IMR-90 (cell line): ENCODE measurements at regions not wholly inside any gene's neighbourhood (a gene's known extent, or its start where the extent isn't known, plus 50 kb on each side); places are given as distances from the start of the nearest gene placed in this dataset.

Source experiments
- ATAC-seq: fragments of 200-7000 bp; cut with Tn5 transposase; 2 replicates; pipeline ENCODE4 v1.9.1; 2020; ENCODE audit warnings: low read depth, mild to moderate bottlenecking, moderate library complexity
- BruUV-seq: library from RNA; stranded (reverse); fragments of 400-500 nt; replicated peaks from 2 replicates; lab custom pipeline; 2021; lab: Mats Ljungman, UMichigan
- CTCF ChIA-PET: fragments of 300-600 bp; formaldehyde crosslinking; extraction: SDS; loops from one replicate; lab custom pipeline; 2021; ENCODE audit warnings: antibody characterized with exemption; lab: Yijun Ruan, JAX
- POLR2A ChIA-PET: fragments of 300-600 bp; sonication (Branson Sonifier 250); formaldehyde crosslinking; loops from one replicate; lab custom pipeline; 2022; ENCODE audit warnings: antibody characterized with exemption; ENCODE audit not compliant: unreplicated experiment; lab: Charles Lee
- DNase-seq: peaks from one replicate; pipeline ENCODE4 v3.0.0; 2013
- H2AFZ ChIP-seq: replicated peaks from 2 replicates; pipeline ENCODE3; 2013; ENCODE audit warnings: low read length, mild to moderate bottlenecking; ENCODE audit not compliant: poor library complexity
- H2AK5ac ChIP-seq: 2 replicates; pipeline ENCODE4 v1.6.1; 2013; ENCODE audit warnings: low read depth, low read length, inconsistent platforms
- H2AK9ac ChIP-seq: replicated peaks from 2 replicates; pipeline ENCODE3; 2013; ENCODE audit warnings: mild to moderate bottlenecking, low read depth, low read length, moderate library complexity; ENCODE audit not compliant: poor library complexity
- H2BK120ac ChIP-seq: 2 replicates; pipeline ENCODE4 v1.6.1; 2013; ENCODE audit warnings: low read depth, low read length, inconsistent platforms
- H2BK15ac ChIP-seq: 3 replicates; pipeline ENCODE4 v1.6.1; 2013; ENCODE audit warnings: low read depth, low read length, inconsistent platforms
- H2BK20ac ChIP-seq: 2 replicates; pipeline ENCODE4 v1.6.1; 2013; ENCODE audit warnings: low read depth, mild to moderate bottlenecking, inconsistent platforms, low read length, moderate library complexity
- H2BK5ac ChIP-seq: 2 replicates; pipeline ENCODE4 v1.6.1; 2013; ENCODE audit warnings: mild to moderate bottlenecking, low read depth, low read length, inconsistent platforms; ENCODE audit not compliant: poor library complexity, severe bottlenecking
- H3K14ac ChIP-seq: replicated peaks from 2 replicates; pipeline ENCODE4 v1.6.1; 2013; ENCODE audit warnings: low read depth, low read length, inconsistent platforms
- H3K18ac ChIP-seq: 2 replicates; pipeline ENCODE4 v1.6.1; 2013; ENCODE audit warnings: low read depth, low read length, control low read depth
- H3K23ac ChIP-seq: 2 replicates; pipeline ENCODE4 v1.6.1; 2013; ENCODE audit warnings: low read depth, low read length, inconsistent platforms
- H3K27ac ChIP-seq: 2 replicates; pipeline ENCODE4 v1.5.1; 2013; ENCODE audit warnings: mild to moderate bottlenecking, control low read depth, low read length; ENCODE audit not compliant: insufficient read depth
- H3K27me3 ChIP-seq: 2 replicates; pipeline ENCODE4 v1.6.1; 2013; ENCODE audit warnings: low read length; ENCODE audit not compliant: control insufficient read depth, insufficient read depth
- H3K36me3 ChIP-seq: 2 replicates; pipeline ENCODE4 v1.6.1; 2013; ENCODE audit warnings: low read length, mixed read lengths; ENCODE audit not compliant: control insufficient read depth, insufficient read depth
- H3K4ac ChIP-seq: 2 replicates; pipeline ENCODE4 v1.6.1; 2013; ENCODE audit warnings: low read depth, low read length, inconsistent platforms
- H3K4me1 ChIP-seq: 2 replicates; pipeline ENCODE4 v1.6.1; 2013; ENCODE audit warnings: low read length, mixed read lengths; ENCODE audit not compliant: control insufficient read depth, insufficient read depth
- H3K4me2 ChIP-seq: 2 replicates; pipeline ENCODE4 v1.6.1; 2013; ENCODE audit warnings: low read depth, mild to moderate bottlenecking, control low read depth, low read length, moderate library complexity
- H3K4me3 ChIP-seq: 2 replicates; pipeline ENCODE4 v1.5.1; 2013; ENCODE audit warnings: low read depth, mild to moderate bottlenecking, control low read depth, low read length, moderate library complexity; ENCODE audit not compliant: insufficient read depth
- H3K56ac ChIP-seq: 2 replicates; pipeline ENCODE4 v1.6.1; 2013; ENCODE audit warnings: low read length, inconsistent platforms; ENCODE audit not compliant: insufficient read depth; ENCODE audit errors: extremely low read depth
- H3K79me1 ChIP-seq, 2 experiments: 2 replicates each; pipeline ENCODE4 v1.6.1; 2013; ENCODE audit warnings: low read length in 2 of 2, inconsistent platforms in 1 of 2, low read depth in 1 of 2
- H3K9ac ChIP-seq: 2 replicates; pipeline ENCODE4 v1.6.1; 2013; ENCODE audit warnings: low read depth, low read length, control low read depth
- H3K9me1 ChIP-seq: 2 replicates; pipeline ENCODE4 v1.6.1; 2013; ENCODE audit warnings: low read length, inconsistent platforms; ENCODE audit not compliant: insufficient read depth
- H3K9me3 ChIP-seq: 2 replicates; pipeline ENCODE4 v1.6.1; 2013; ENCODE audit warnings: low read length; ENCODE audit not compliant: control insufficient read depth, insufficient read depth
- H4K20me1 ChIP-seq: 2 replicates; pipeline ENCODE4 v1.6.1; 2013; ENCODE audit warnings: low read length, inconsistent platforms; ENCODE audit not compliant: insufficient read depth
- H4K5ac ChIP-seq: 2 replicates; pipeline ENCODE4 v1.6.1; 2013; ENCODE audit warnings: mild to moderate bottlenecking, low read depth, low read length, control low read depth
- H4K8ac ChIP-seq, 2 experiments: 2 replicates each; pipeline ENCODE4 v1.6.1; 2013; ENCODE audit warnings: low read depth in 2 of 2, low read length in 2 of 2, control low read depth in 1 of 2, inconsistent platforms in 1 of 2
- H4K91ac ChIP-seq: 2 replicates; pipeline ENCODE4 v1.6.1; 2013; ENCODE audit warnings: low read depth, low read length, inconsistent platforms; ENCODE audit not compliant: insufficient read depth
- BHLHE40 ChIP-seq: fragments of 150-350 bp; IDR thresholded peaks from 2 replicates; pipeline ENCODE4 v1.6.1; 2016; ENCODE audit warnings: mild to moderate bottlenecking, low read depth, low read length
- CEBPB ChIP-seq: IDR thresholded peaks from 2 replicates; pipeline ENCODE4 v1.6.1; 2012; ENCODE audit warnings: low read depth, low read length, improper control_type of control experiment
- CHD1 ChIP-seq: IDR thresholded peaks from 2 replicates; pipeline ENCODE4 v1.6.1; 2012; ENCODE audit warnings: low read depth, low read length, improper control_type of control experiment
- FOS ChIP-seq: fragments of 150-350 bp; IDR thresholded peaks from 2 replicates; pipeline ENCODE4 v1.6.1; 2016; ENCODE audit warnings: low read depth, low read length
- MAFK ChIP-seq: IDR thresholded peaks from 2 replicates; pipeline ENCODE4 v1.6.1; 2012; ENCODE audit warnings: low read depth, low read length, improper control_type of control experiment
- MAZ ChIP-seq: IDR thresholded peaks from 2 replicates; pipeline ENCODE4 v1.6.1; 2012; ENCODE audit warnings: low read depth, mild to moderate bottlenecking, low read length, improper control_type of control experiment, moderate library complexity, borderline replicate concordance
- MXI1 ChIP-seq: IDR thresholded peaks from 2 replicates; pipeline ENCODE4 v1.6.1; 2012; ENCODE audit warnings: low read depth, mild to moderate bottlenecking, low read length, moderate library complexity, borderline replicate concordance
- NFE2L2 ChIP-seq: fragments of 150-350 bp; IDR thresholded peaks from 2 replicates; pipeline ENCODE4 v1.6.1; 2016; ENCODE audit warnings: low read depth, mild to moderate bottlenecking, low read length
- POLR2A ChIP-seq: IDR thresholded peaks from 2 replicates; pipeline ENCODE4 v1.6.1; 2012; ENCODE audit warnings: mild to moderate bottlenecking, low read depth, low read length
- RAD21 ChIP-seq: IDR thresholded peaks from 2 replicates; pipeline ENCODE4 v1.6.1; 2012; ENCODE audit warnings: low read length, improper control_type of control experiment
- RCOR1 ChIP-seq: IDR thresholded peaks from 2 replicates; pipeline ENCODE4 v1.6.1; 2012; ENCODE audit warnings: mild to moderate bottlenecking, low read length, improper control_type of control experiment; ENCODE audit not compliant: insufficient replicate concordance
- RFX5 ChIP-seq: IDR thresholded peaks from 2 replicates; pipeline ENCODE4 v1.8.0; 2012; ENCODE audit warnings: low read depth, mild to moderate bottlenecking, low read length, moderate library complexity
- SMC3 ChIP-seq: fragments of 150-350 bp; IDR thresholded peaks from 2 replicates; pipeline ENCODE4 v1.6.1; 2016; ENCODE audit warnings: low read depth, mild to moderate bottlenecking, antibody characterized with exemption, low read length, moderate library complexity
- WGBS, 2 experiments: methylation state at CpG; one replicate each; pipeline versions ENCODE4 v1.1.5 to v1.1.7; 2013; ENCODE audit warnings: missing lambda C conversion rate in 2 of 2; ENCODE audit not compliant: insufficient read length in 1 of 2; ENCODE audit errors: extremely low coverage in 2 of 2; 5-methylcytosine and 5-hydroxymethylcytosine counted together
- dilution Hi-C: fragments of 300-500 bp; cut with HindIII; formaldehyde crosslinking; loops from one replicate; pipeline ENCODE4 v1.14.3; 2018; ENCODE audit warnings: low sequenced_read_pairs; ENCODE audit not compliant: unreplicated experiment
- in situ Hi-C: fragments of 300-500 bp; cut with MboI; formaldehyde crosslinking; loops from 3 replicates; pipeline ENCODE4 v1.14.3; 2019; ENCODE audit warnings: low sequenced_read_pairs, inconsistent platforms, mixed read lengths
- intact Hi-C: fragments of 100-400 bp; cut with micrococcal nuclease; formaldehyde crosslinking; loops from 2 replicates; pipeline ENCODE4 v1.10.0; 2022
- TF ChIP-seq, protein P1 (sequence below): fragments of 150-350 bp; IDR thresholded peaks from 2 replicates; pipeline ENCODE4 v1.6.1; 2017; ENCODE audit warnings: mild to moderate bottlenecking, antibody characterized with exemption, low read length, low read depth
- TF ChIP-seq, protein P2 (sequence below): fragments of 150-350 bp; IDR thresholded peaks from 2 replicates; pipeline ENCODE4 v1.6.1; 2016; ENCODE audit warnings: low read depth, mild to moderate bottlenecking, low read length, moderate library complexity, borderline replicate concordance
- TF ChIP-seq, protein P3 (sequence below): conservative IDR thresholded peaks from 2 replicates; pipeline ENCODE4 v1.5.1; 2012; ENCODE audit warnings: mild to moderate bottlenecking, low read depth, low read length, improper control_type of control experiment

DNA sequence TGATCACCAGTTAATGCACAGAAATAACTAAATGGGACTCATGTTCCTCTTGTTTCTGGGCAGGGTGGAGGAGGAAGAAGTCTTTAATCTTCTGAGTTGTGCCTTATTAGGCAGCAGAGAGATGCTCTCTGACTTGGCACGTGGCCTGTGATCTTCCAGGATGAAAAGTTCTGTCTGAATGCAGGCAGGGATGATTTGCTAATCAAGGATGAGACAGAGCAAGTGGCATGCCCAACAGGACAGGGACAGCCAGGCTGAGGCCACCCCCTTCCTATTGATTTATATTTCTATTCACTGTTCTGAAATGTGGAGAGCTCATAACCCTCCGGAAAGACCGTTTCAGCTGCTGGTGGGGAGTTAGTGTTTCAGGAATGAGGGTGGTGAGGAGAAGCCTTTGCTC lies 477.8 kb upstream of the CAMK1G start:
- Histone ChIP-seq H4K5ac (no peak overlapping the region), H4K8ac (no peak overlapping the region), H2BK120ac (no peak overlapping the region), H2AK9ac (no peak overlapping the region), H3K56ac (no peak overlapping the region), H2AFZ (no peak overlapping the region), H3K9ac (no peak overlapping the region), H3K14ac (no peak overlapping the region), H2BK15ac (no peak overlapping the region), H4K20me1 (no peaks in the 10 kb centered on the region), H3K18ac (no peak overlapping the region), H3K27ac (no peak overlapping the region), H3K79me1 (no peaks in the 10 kb centered on the region), H3K36me3 (no peaks in the 10 kb centered on the region), H3K4me1 (no peaks in the 10 kb centered on the region), H2BK5ac (no peak overlapping the region), H2BK20ac (no peak overlapping the region), H3K23ac (no peak overlapping the region), H3K4me3 (no peak overlapping the region), H4K91ac (no peak overlapping the region), H2AK5ac (no peak overlapping the region), H3K9me1 (no peaks in the 10 kb centered on the region), H3K4me2 (no peak overlapping the region), H3K27me3 (no peaks in the 10 kb centered on the region), H3K9me3 (no peaks in the 10 kb centered on the region; the same call in 1 of the 2 replicates), H3K4ac (no peak overlapping the region)
- intact Hi-C loops, result no loop called here
- ATAC-seq (no peak), DNase-seq (no peak)
- in situ Hi-C loops, result no loop called here
- POLR2A ChIA-PET, result no interaction called here
- TF ChIP-seq MXI1 (no peak), FOS (no peak), SMC3 (no peak), BHLHE40 (no peak), POLR2A (no peak), CHD1 (no peak), CEBPB (no peak), NFE2L2 (no peak), MAFK (no peak), RCOR1 (no peak), MAZ (no peak), RFX5 (no peak), RAD21 (no peak)
- TF ChIP-seq, protein P1, sequence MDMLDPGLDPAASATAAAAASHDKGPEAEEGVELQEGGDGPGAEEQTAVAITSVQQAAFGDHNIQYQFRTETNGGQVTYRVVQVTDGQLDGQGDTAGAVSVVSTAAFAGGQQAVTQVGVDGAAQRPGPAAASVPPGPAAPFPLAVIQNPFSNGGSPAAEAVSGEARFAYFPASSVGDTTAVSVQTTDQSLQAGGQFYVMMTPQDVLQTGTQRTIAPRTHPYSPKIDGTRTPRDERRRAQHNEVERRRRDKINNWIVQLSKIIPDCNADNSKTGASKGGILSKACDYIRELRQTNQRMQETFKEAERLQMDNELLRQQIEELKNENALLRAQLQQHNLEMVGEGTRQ, result no peak
- TF ChIP-seq, protein P2, sequence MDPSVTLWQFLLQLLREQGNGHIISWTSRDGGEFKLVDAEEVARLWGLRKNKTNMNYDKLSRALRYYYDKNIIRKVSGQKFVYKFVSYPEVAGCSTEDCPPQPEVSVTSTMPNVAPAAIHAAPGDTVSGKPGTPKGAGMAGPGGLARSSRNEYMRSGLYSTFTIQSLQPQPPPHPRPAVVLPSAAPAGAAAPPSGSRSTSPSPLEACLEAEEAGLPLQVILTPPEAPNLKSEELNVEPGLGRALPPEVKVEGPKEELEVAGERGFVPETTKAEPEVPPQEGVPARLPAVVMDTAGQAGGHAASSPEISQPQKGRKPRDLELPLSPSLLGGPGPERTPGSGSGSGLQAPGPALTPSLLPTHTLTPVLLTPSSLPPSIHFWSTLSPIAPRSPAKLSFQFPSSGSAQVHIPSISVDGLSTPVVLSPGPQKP, result no peak
- TF ChIP-seq, protein P3, sequence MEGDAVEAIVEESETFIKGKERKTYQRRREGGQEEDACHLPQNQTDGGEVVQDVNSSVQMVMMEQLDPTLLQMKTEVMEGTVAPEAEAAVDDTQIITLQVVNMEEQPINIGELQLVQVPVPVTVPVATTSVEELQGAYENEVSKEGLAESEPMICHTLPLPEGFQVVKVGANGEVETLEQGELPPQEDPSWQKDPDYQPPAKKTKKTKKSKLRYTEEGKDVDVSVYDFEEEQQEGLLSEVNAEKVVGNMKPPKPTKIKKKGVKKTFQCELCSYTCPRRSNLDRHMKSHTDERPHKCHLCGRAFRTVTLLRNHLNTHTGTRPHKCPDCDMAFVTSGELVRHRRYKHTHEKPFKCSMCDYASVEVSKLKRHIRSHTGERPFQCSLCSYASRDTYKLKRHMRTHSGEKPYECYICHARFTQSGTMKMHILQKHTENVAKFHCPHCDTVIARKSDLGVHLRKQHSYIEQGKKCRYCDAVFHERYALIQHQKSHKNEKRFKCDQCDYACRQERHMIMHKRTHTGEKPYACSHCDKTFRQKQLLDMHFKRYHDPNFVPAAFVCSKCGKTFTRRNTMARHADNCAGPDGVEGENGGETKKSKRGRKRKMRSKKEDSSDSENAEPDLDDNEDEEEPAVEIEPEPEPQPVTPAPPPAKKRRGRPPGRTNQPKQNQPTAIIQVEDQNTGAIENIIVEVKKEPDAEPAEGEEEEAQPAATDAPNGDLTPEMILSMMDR, result no peak
- no CpG with 5 or more reads among the region's 3 CpGs for WGBS, 2 experiments
- CTCF ChIA-PET, result no interaction called here
- dilution Hi-C loops, result no loop called here
- BruUV-seq, result no TSS peak
